ENCODE measurements at regions not wholly inside any gene's neighbourhood (a gene's known extent, or its start where the extent isn't known, plus 50 kb on each side); places are given as distances from the start of the nearest gene placed in this dataset.

GRCh38 chr14:38083039-38083438, 124.7 kb upstream of the SSTR1 start:
- peaks cover 18% of the 10 kb centered on the region for H3K4me1 Mint-ChIP-seq
- Histone ChIP-seq H3K9ac (ENCODE audit: insufficient read depth, low read length, poor library complexity, severe bottlenecking) (no peak overlapping the region), H3K4me1 (ENCODE audit: control insufficient read depth in 1 of 2, insufficient read depth in 2 of 2, low read length in 2 of 2) (peaks cover 9 to 13% of the 10 kb centered on the region in 2 donors), H3K79me2 (ENCODE audit: insufficient read depth, low read length) (no peaks in the 10 kb centered on the region), H3K4me3 (replicated peaks in 1 of 3; ENCODE audit: low read depth in 2 of 3, low read length in 3 of 3) (no peak overlapping the region), H3K36me3 (replicated peaks in 1 of 2; ENCODE audit: control insufficient read depth in 1 of 2, insufficient read depth in 2 of 2, low read length in 2 of 2) (no peaks in the 10 kb centered on the region), H3K27me3 (ENCODE audit: control insufficient read depth in 2 of 2, insufficient read depth in 2 of 2, low read length in 2 of 2) (no peaks in the 10 kb centered on the region), H3K9me3 (replicated peaks in 1 of 2; ENCODE audit: control insufficient read depth in 1 of 2, insufficient read depth in 1 of 2, low read length in 2 of 2) (no peaks in the 10 kb centered on the region), H4K20me1 (ENCODE audit: insufficient read depth, low read length) (no peaks in the 10 kb centered on the region), H3K4me2 (replicated peaks; ENCODE audit: extremely low read depth, low read length, poor library complexity, severe bottlenecking) (no peak overlapping the region), H2AFZ (ENCODE audit: insufficient read depth, low read depth, low read length, poor library complexity, severe bottlenecking) (no peak overlapping the region), H3K27ac (ENCODE audit: low read depth in 1 of 2, low read length in 2 of 2) (no peak overlapping the region)
- WGBS (ENCODE audit: insufficient coverage), result no CpG with 5 or more reads among the region's 1 CpG
- H3K27ac Mint-ChIP-seq, result no peak overlapping the region
- H3K4me3 Mint-ChIP-seq, result no peak overlapping the region
- no peaks in the 10 kb centered on the region for H3K9me3 Mint-ChIP-seq
- intact Hi-C loops (cut with micrococcal nuclease), result no loop called here
- TF ChIP-seq, protein P1, sequence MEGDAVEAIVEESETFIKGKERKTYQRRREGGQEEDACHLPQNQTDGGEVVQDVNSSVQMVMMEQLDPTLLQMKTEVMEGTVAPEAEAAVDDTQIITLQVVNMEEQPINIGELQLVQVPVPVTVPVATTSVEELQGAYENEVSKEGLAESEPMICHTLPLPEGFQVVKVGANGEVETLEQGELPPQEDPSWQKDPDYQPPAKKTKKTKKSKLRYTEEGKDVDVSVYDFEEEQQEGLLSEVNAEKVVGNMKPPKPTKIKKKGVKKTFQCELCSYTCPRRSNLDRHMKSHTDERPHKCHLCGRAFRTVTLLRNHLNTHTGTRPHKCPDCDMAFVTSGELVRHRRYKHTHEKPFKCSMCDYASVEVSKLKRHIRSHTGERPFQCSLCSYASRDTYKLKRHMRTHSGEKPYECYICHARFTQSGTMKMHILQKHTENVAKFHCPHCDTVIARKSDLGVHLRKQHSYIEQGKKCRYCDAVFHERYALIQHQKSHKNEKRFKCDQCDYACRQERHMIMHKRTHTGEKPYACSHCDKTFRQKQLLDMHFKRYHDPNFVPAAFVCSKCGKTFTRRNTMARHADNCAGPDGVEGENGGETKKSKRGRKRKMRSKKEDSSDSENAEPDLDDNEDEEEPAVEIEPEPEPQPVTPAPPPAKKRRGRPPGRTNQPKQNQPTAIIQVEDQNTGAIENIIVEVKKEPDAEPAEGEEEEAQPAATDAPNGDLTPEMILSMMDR (IDR thresholded peaks at IDR 0.05), result no peak
- no peak for DNase-seq
- no peaks in the 10 kb centered on the region for H3K36me3 Mint-ChIP-seq
- H3K27me3 Mint-ChIP-seq (ENCODE audit: low read depth in 3 of 3), result peaks cover 0 to 2% (median 0%) of the 10 kb centered on the region in 3 donors

DNA sequence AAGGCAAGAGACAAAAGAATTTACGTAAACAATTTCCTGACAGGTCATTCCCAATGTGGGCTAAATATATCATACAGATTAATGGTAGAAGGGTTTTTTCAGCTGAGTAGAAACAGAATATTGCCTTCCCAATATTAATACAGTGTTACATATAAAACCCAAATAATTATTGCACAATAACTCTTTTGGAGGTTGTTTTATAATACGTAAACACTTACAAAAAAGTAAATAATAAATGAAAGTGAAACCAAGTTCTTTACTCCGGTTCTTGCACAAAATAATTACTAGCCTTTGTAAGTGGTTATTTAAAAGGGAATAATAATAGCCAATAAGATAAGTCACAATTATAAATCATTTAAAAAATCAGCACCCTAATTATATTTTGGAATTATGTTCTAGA, 118.6 kb upstream of the SSTR1 start:
- peak overlapping the region; percentile 32 for H3K4me2 ChIP-seq (replicated peaks; ENCODE audit: extremely low read depth, low read length, poor library complexity, severe bottlenecking)
- no peak overlapping the region for H2AFZ ChIP-seq (ENCODE audit: insufficient read depth, low read depth, low read length, poor library complexity, severe bottlenecking)
- no peaks in the 10 kb centered on the region for H3K27me3 ChIP-seq (ENCODE audit: control insufficient read depth in 2 of 2, insufficient read depth in 2 of 2, low read length in 2 of 2)
- DNase-seq, result peak in 1 of 3 donors; percentile 12
- Mint-ChIP-seq H3K9me3 (peaks cover under 1 to 19% (median 11%) of the 10 kb centered on the region in 7 donors), H3K36me3 (no peaks in the 10 kb centered on the region), H3K4me1 (peaks cover 10% of the 10 kb centered on the region), H3K4me3 (peak overlapping the region; percentile 31 to 69), H3K27ac (peak overlapping the region in 2 of 7 donors; percentile 1 to 47), H3K27me3 (ENCODE audit: low read depth in 3 of 3) (no peaks in the 10 kb centered on the region)
- H3K36me3 ChIP-seq (replicated peaks in 1 of 2; ENCODE audit: control insufficient read depth in 1 of 2, insufficient read depth in 2 of 2, low read length in 2 of 2), result no peaks in the 10 kb centered on the region
- H3K27ac ChIP-seq (ENCODE audit: low read depth in 1 of 2, low read length in 2 of 2), result no peak overlapping the region
- TF ChIP-seq, protein P1 (IDR thresholded peaks at IDR 0.05), result no peak
- peaks cover 5 to 7% of the 10 kb centered on the region in 2 donors for H3K9me3 ChIP-seq (replicated peaks in 1 of 2; ENCODE audit: control insufficient read depth in 1 of 2, insufficient read depth in 1 of 2, low read length in 2 of 2)
- H3K4me1 ChIP-seq (ENCODE audit: control insufficient read depth in 1 of 2, insufficient read depth in 2 of 2, low read length in 2 of 2), result no peaks in the 10 kb centered on the region
- no peaks in the 10 kb centered on the region for H4K20me1 ChIP-seq (ENCODE audit: insufficient read depth, low read length)
- no peaks in the 10 kb centered on the region for H3K79me2 ChIP-seq (ENCODE audit: insufficient read depth, low read length)
- peak overlapping the region; percentile 7 to 22 (median 21) for H3K4me3 ChIP-seq (replicated peaks in 1 of 3; ENCODE audit: low read depth in 2 of 3, low read length in 3 of 3)
- H3K9ac ChIP-seq (ENCODE audit: insufficient read depth, low read length, poor library complexity, severe bottlenecking), result no peak overlapping the region
- intact Hi-C loops (cut with micrococcal nuclease), result no loop called here
- no CpG with 5 or more reads among the region's 3 CpGs for WGBS (ENCODE audit: insufficient coverage)

Measured in CD14-positive monocyte (primary cell).